ENCODE measurements at regions not wholly inside any gene's neighbourhood (a gene's known extent, or its start where the extent isn't known, plus 50 kb on each side); places are given as distances from the start of the nearest gene placed in this dataset.

- TF ChIP-seq, protein P1, sequence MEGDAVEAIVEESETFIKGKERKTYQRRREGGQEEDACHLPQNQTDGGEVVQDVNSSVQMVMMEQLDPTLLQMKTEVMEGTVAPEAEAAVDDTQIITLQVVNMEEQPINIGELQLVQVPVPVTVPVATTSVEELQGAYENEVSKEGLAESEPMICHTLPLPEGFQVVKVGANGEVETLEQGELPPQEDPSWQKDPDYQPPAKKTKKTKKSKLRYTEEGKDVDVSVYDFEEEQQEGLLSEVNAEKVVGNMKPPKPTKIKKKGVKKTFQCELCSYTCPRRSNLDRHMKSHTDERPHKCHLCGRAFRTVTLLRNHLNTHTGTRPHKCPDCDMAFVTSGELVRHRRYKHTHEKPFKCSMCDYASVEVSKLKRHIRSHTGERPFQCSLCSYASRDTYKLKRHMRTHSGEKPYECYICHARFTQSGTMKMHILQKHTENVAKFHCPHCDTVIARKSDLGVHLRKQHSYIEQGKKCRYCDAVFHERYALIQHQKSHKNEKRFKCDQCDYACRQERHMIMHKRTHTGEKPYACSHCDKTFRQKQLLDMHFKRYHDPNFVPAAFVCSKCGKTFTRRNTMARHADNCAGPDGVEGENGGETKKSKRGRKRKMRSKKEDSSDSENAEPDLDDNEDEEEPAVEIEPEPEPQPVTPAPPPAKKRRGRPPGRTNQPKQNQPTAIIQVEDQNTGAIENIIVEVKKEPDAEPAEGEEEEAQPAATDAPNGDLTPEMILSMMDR (IDR thresholded peaks at IDR 0.05; ENCODE audit: poor library complexity, severe bottlenecking), result no peak
- TF ChIP-seq MXI1 (conservative IDR thresholded peaks at IDR 0.05; ENCODE audit: poor library complexity, severe bottlenecking) (no peak), POLR2AphosphoS5 (IDR thresholded peaks at IDR 0.05) (no peak), EP300 (conservative IDR thresholded peaks at IDR 0.05; ENCODE audit: poor library complexity, severe bottlenecking) (no peak), TAF1 (IDR thresholded peaks at IDR 0.05; ENCODE audit: low read depth) (no peak), EZH2 (IDR thresholded peaks at IDR 0.05; ENCODE audit: borderline replicate concordance, insufficient read depth, low read length, poor library complexity, severe bottlenecking) (no peak), REST (IDR thresholded peaks at IDR 0.05; ENCODE audit: borderline replicate concordance) (no peak)
Observed at GRCh38 chr3:107928084-107928445, 162.8 kb downstream of the CD47 start.
